OCI-LY7 (cell line): ENCODE measurements at regions not wholly inside any gene's neighbourhood (a gene's known extent, or its start where the extent isn't known, plus 50 kb on each side); places are given as distances from the start of the nearest gene placed in this dataset.

Experiments used
- BruUV-seq: library from RNA; stranded (reverse); fragments of 400-500 nt; replicated peaks from 2 replicates; lab custom pipeline; 2021; lab: Mats Ljungman, UMichigan
- CTCF ChIA-PET: fragments of 300-600 bp; sonication (Branson Sonifier 250); formaldehyde crosslinking; loops from one replicate; lab custom pipeline; 2022; ENCODE audit warnings: antibody characterized with exemption; ENCODE audit not compliant: unreplicated experiment; lab: Charles Lee
- POLR2A ChIA-PET: fragments of 300-600 bp; sonication (Branson Sonifier 250); formaldehyde crosslinking; loops from one replicate; lab custom pipeline; 2022; ENCODE audit warnings: antibody characterized with exemption; lab: Charles Lee
- DNase-seq: peaks from one replicate; pipeline ENCODE4 v3.0.0-alpha.2; 2015; ENCODE audit warnings: low spot score
- H2AFZ ChIP-seq: fragments of 200-600 bp; sonication (generic), shearing (Covaris generic); 2 replicates; pipeline ENCODE4 v1.6.1; 2014; ENCODE audit warnings: mild to moderate bottlenecking, antibody characterized with exemption, low read length, moderate library complexity
- H3K27ac ChIP-seq: fragments of 200-600 bp; sonication (generic); 2 replicates; pipeline ENCODE4 v1.5.1; 2014; ENCODE audit warnings: mixed run types, low read depth, mild to moderate bottlenecking, moderate library complexity, low read length, inconsistent platforms; ENCODE audit not compliant: poor library complexity, severe bottlenecking
- H3K36me3 ChIP-seq: fragments of 200-600 bp; sonication (generic); 2 replicates; pipeline ENCODE4 v1.6.1; 2014; ENCODE audit warnings: mild to moderate bottlenecking, antibody characterized with exemption, low read length, moderate library complexity, mixed read lengths; ENCODE audit not compliant: insufficient read depth
- H3K4me1 ChIP-seq: fragments of 200-600 bp; sonication (generic); 2 replicates; pipeline ENCODE4 v1.5.1; 2014; ENCODE audit warnings: mild to moderate bottlenecking, low read length; ENCODE audit not compliant: insufficient read depth, poor library complexity, severe bottlenecking
- H3K4me2 ChIP-seq: fragments of 200-600 bp; sonication (generic); 2 replicates; pipeline ENCODE4 v1.6.1; 2014; ENCODE audit warnings: mild to moderate bottlenecking, low read length
- H3K4me3 ChIP-seq: fragments of 200-600 bp; sonication (generic); 2 replicates; pipeline ENCODE4 v1.5.1; 2014; ENCODE audit warnings: mild to moderate bottlenecking, low read depth, low read length; ENCODE audit not compliant: poor library complexity, severe bottlenecking
- H3K79me2 ChIP-seq: fragments of 200-600 bp; sonication (generic); 2 replicates; pipeline ENCODE4 v1.6.1; 2016; ENCODE audit warnings: low read depth, mild to moderate bottlenecking, low read length, moderate library complexity, mixed read lengths; ENCODE audit not compliant: insufficient read depth
- H3K9me2 ChIP-seq: fragments of 200-600 bp; sonication (generic); 2 replicates; pipeline ENCODE4 v1.6.1; 2016; ENCODE audit warnings: mild to moderate bottlenecking, low read length, mixed read lengths; ENCODE audit not compliant: insufficient read depth
- H3K9me3 ChIP-seq: fragments of 200-600 bp; sonication (generic); 2 replicates; pipeline ENCODE4 v1.6.1; 2014; ENCODE audit warnings: mild to moderate bottlenecking, mixed run types, low read length, mixed read lengths
- H4K20me1 ChIP-seq: fragments of 200-600 bp; sonication (generic); 2 replicates; pipeline ENCODE4 v1.6.1; 2014; ENCODE audit warnings: mild to moderate bottlenecking, antibody characterized with exemption, low read length, moderate library complexity, mixed read lengths; ENCODE audit not compliant: insufficient read depth
- EZH2phosphoT487 ChIP-seq: fragments of 200-600 bp; sonication (generic); IDR thresholded peaks from 2 replicates; pipeline ENCODE4 v1.6.1; 2018; ENCODE audit warnings: low read depth, borderline replicate concordance, mild to moderate bottlenecking, mixed run types, antibody characterized with exemption, low read length, moderate library complexity, mixed read lengths
- intact Hi-C: fragments of 100-400 bp; cut with micrococcal nuclease; formaldehyde crosslinking; loops from one replicate; pipeline ENCODE4 v1.10.0; 2022; ENCODE audit not compliant: unreplicated experiment
- TF ChIP-seq, protein P1 (sequence below): fragments of 200-600 bp; sonication (generic); conservative IDR thresholded peaks from 2 replicates; pipeline ENCODE4 v1.5.1; 2014; ENCODE audit warnings: mild to moderate bottlenecking, antibody characterized with exemption, low read length, moderate library complexity, mixed read lengths

GRCh38 chr4:174012135-174012885, 271.2 kb downstream of the FBXO8 start:
- ChIA-PET POLR2A (no interaction called here), CTCF (no interaction called here)
- no peaks in the 10 kb centered on the region for H4K20me1 ChIP-seq
- no peak overlapping the region for H2AFZ ChIP-seq
- H3K4me1 ChIP-seq: no peaks in the 10 kb centered on the region
- no peaks in the 10 kb centered on the region for H3K36me3 ChIP-seq
- no peak for DNase-seq
- intact Hi-C loops: no loop called here
- no peak overlapping the region for H3K27ac ChIP-seq
- no peak overlapping the region for H3K4me2 ChIP-seq
- H3K79me2 ChIP-seq: no peaks in the 10 kb centered on the region
- no TSS peak for BruUV-seq
- TF ChIP-seq, protein P1, sequence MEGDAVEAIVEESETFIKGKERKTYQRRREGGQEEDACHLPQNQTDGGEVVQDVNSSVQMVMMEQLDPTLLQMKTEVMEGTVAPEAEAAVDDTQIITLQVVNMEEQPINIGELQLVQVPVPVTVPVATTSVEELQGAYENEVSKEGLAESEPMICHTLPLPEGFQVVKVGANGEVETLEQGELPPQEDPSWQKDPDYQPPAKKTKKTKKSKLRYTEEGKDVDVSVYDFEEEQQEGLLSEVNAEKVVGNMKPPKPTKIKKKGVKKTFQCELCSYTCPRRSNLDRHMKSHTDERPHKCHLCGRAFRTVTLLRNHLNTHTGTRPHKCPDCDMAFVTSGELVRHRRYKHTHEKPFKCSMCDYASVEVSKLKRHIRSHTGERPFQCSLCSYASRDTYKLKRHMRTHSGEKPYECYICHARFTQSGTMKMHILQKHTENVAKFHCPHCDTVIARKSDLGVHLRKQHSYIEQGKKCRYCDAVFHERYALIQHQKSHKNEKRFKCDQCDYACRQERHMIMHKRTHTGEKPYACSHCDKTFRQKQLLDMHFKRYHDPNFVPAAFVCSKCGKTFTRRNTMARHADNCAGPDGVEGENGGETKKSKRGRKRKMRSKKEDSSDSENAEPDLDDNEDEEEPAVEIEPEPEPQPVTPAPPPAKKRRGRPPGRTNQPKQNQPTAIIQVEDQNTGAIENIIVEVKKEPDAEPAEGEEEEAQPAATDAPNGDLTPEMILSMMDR: no peak
- no peak for TF ChIP-seq EZH2phosphoT487
- H3K9me3 ChIP-seq: no peaks in the 10 kb centered on the region
- H3K4me3 ChIP-seq: no peak overlapping the region
- H3K9me2 ChIP-seq: no peaks in the 10 kb centered on the region

- TF ChIP-seq, protein P1: no peak
- no peak for TF ChIP-seq EZH2phosphoT487
- Histone ChIP-seq H3K4me3 (no peak overlapping the region), H3K27ac (no peak overlapping the region), H3K79me2 (no peaks in the 10 kb centered on the region), H3K9me3 (no peaks in the 10 kb centered on the region), H3K4me1 (no peaks in the 10 kb centered on the region), H4K20me1 (no peaks in the 10 kb centered on the region), H2AFZ (no peak overlapping the region), H3K4me2 (no peak overlapping the region), H3K36me3 (no peaks in the 10 kb centered on the region), H3K9me2 (no peaks in the 10 kb centered on the region)
- CTCF ChIA-PET: no interaction called here
- intact Hi-C loops: no loop called here
- no TSS peak for BruUV-seq
- no peak for DNase-seq
- POLR2A ChIA-PET: interaction anchor here (0.6 kb wide), 1 partner anchor 290 kb away, joined by 3 read pairs; no protein-coding TSS in a partner anchor
Measured at GRCh38 chr4:174010547-174010946, 272.9 kb downstream of the FBXO8 start.

- Histone ChIP-seq H3K9me2 (no peaks in the 10 kb centered on the region), H3K27ac (no peak overlapping the region), H3K4me1 (no peaks in the 10 kb centered on the region), H3K9me3 (no peaks in the 10 kb centered on the region), H2AFZ (no peak overlapping the region), H4K20me1 (no peaks in the 10 kb centered on the region), H3K4me3 (no peak overlapping the region), H3K36me3 (no peaks in the 10 kb centered on the region), H3K4me2 (no peak overlapping the region), H3K79me2 (no peaks in the 10 kb centered on the region)
- BruUV-seq: no TSS peak
- DNase-seq: no peak
- ChIA-PET CTCF (no interaction called here), POLR2A (interaction anchor here (0.6 kb wide), 1 partner anchor 20 kb away, joined by 3 read pairs; no protein-coding TSS in a partner anchor)
- intact Hi-C loops: no loop called here
- TF ChIP-seq, protein P1: no peak
- TF ChIP-seq EZH2phosphoT487: no peak
Measured at GRCh38 chr4:174009686-174010451, 273.6 kb downstream of the FBXO8 start.
